GM18511 (cell line): ENCODE measurements at regions not wholly inside any gene's neighbourhood (a gene's known extent, or its start where the extent isn't known, plus 50 kb on each side); places are given as distances from the start of the nearest gene placed in this dataset.

ENCODE experiments used
- ATAC-seq: cut with Tn5 transposase; IDR thresholded peaks from one replicate; pipeline ENCODE4 v1.9.1; 2021; ENCODE audit warnings: mild to moderate bottlenecking, moderate library complexity; ENCODE audit not compliant: unreplicated experiment

DNA sequence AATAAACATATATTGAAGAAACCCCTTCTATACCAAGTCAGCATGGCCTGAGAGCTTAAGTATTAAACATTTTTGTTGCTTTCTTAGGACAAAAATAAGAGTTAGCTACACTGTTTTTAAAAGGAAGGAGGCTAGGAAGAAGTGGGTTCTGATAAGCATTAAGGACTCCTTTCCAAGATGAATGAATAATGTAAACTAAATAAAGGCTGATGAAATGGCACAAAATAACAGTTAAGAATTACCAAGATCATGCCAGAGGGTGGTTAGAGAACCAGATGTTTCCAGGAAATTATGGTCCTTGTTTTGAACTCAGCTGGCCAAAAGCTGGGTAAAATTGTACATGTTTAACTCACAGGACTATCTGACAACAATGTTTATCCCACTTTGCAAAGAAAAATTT lies 114.1 kb upstream of the ETS2 start:
- ATAC-seq = no peak

DNA sequence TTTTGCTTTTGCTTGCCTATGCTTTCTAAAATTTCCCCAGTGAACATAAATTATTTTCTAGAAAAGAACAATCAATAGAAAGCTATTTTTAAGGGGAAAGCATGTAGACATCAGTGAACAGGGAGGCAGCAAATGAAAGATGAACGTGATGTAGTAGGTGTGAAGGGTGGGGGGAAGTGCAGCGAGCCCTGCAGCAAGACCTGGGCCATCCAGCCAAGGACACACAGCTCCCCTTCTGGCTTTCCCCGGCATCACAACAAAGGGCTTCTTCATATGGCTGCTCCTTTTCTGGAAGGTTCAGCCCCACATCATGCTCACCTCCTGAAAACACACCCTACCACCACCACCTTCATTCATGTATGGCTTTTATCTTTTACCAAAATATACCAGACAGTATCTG lies 109.2 kb upstream of the ETS2 start:
- ATAC-seq = no peak

DNA sequence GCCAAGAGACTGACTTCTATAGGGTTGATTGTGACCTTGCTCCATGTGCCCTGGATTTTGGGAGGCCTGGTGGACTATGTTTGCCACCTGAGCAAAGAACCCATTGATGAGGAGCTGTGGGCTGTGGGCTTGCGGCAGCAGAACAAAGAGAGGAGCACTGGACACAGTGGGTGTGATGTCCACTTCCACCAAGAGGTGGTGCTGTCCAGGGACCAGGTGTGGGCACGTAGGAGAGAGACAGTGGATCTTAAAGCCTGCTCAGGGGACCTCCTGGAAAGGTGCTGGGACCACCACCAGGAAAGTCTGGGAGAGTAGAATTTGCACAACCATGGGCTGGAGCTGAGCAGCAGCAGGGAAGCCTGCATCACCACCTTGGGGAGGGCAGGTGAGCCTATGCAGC lies 106.7 kb upstream of the ETS2 start:
- ATAC-seq = no peak

DNA sequence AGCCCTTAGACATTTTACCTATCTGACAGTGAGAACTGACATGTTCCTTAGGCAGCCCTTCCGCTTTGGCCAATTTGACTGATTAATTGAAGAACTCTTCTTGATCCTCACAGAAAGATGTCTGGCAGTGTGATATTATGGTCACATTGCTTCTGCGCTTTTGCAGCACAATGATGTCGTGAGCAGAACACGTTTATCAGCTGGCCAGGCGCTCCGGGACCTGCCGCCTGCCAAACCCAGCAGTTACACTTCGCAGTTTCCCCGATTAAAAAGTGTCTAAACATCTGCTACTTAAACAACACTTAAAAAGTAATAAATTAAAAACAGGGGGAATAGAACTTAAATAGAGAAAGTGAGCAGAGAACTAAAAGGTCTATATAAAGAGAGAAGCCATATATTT lies 103.5 kb upstream of the ETS2 start:
- no peak for ATAC-seq

DNA sequence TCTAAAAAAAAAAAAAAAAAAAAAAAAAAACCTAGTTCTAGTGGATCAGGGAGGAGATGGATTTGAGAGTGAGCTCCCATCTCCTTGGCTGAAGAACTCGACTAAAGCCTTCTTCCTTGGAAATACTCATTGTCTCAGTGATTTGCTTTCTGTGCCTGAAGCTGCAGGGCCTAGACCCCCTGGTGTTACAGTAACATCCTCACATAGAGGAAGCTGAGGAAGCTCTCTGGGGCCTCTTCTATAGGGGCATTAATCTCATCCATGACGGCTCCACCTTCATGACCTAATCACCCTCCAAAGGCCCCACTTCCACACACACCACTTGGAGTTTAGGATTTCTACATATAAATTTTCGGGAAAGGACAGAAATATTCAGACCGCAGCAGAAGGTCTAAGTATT lies 95.9 kb upstream of the ETS2 start:
- ATAC-seq = no peak

DNA sequence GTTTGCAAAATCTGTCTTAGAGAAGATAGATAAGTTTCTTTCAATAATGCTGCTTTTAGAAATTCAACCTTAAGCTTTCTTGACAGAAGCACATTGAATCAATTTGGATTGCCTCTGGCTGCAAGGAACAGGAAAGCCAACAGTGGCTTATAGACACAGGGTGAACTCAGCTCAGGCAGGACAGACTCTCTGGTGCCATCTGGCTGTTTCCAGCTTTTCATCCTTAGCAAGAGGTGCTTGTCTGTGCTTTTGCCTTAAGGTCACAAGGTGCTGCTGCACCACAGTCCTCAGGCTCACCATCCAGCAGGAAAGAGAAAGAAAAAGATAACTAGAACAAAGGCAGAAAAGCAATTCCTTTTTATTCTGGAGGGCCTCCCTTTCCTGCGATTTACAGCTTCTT lies 93.7 kb upstream of the ETS2 start:
- ATAC-seq = no peak

DNA sequence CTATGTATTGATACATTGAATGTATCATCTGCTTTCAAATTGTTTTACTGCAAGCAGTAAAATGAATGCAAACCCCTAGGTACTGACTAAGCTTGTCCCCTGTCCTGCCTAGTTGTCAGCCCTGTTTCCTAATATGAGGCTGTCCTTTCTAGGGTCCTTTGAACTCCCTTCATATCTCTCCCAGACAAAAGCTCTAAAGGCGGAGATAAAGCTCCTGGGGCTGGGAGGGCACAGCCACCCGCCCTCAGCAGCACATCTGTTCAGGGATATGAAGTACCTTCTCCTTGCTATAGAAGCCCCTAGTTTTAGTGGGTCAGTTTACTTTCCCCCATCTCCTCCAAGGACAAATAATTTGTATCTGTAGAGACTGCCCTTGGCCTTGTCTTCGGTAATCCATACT lies 93.1 kb upstream of the ETS2 start:
- no peak for ATAC-seq

DNA sequence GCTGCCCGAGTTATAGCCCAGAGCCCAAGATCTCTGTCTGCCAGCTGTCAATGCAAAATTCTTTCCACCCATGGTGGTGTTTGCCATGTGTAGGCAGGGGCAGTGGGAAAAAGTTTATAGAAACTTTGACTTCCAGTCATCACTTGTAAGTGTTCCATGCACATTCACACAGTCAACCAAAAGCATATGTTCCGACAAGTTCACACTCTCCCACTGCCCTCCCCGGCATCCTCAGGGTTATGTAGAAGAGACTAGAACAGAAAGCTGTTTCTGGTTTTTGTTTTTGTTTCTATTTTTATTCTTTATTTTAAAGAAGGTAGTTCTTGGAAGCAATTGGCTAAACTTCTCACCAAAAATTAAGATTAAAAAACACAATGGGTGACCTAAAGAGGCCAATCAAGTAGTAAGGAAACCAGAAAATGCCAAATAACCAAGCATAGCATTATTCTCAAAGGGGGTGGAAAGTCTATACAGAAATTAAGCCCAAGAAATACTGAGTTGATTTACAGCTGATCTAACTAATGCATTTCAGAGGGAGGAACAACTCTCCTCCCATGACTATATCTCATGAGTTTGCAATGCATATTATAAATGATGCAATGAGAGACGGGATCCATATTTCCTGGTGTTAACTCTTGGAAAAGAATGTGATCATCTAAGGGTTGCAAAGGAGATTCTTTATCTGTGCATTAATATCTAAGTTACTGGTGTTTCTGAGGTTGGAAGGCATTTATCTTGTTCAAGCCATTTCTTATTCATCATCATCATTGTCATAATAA lies 91.5 kb upstream of the ETS2 start:
- ATAC-seq = no peak

DNA sequence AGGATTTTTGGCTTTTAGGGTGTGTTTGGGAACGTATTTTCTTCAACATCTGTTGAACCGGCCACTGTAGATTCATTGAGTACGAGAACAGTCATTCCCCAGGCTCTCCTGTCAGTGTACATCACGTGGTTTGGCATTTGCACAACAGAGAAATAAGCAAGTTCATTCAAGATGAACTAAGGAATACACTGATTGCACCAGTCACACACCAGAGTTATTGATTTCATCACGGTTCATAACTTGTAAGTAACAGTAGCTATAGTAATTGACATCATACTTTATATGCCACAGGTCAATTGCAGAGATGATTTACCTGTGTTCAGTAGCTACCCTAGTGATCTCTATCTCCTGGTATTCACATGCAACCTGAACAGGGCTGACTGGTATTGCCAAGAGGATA lies 90.7 kb upstream of the ETS2 start:
- ATAC-seq = no peak

DNA sequence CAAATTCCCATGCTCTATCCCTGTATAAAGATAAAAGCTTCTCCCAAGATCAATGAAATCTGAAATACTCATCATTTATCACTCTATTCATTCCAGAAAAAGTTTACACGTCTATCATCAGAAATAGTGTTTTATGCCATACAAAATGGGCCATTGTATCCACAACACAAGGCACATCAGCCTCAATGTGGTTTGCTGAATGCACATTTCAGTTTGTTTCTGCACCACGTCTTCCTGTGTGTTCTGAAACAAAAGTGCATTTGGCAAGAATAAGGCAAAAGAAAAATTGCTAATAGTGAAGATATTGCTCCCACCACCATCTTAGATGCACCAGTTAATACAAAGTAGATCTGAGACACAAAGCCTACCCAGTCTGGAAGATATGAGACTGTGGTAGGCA lies 89.6 kb upstream of the ETS2 start:
- ATAC-seq = no peak

DNA sequence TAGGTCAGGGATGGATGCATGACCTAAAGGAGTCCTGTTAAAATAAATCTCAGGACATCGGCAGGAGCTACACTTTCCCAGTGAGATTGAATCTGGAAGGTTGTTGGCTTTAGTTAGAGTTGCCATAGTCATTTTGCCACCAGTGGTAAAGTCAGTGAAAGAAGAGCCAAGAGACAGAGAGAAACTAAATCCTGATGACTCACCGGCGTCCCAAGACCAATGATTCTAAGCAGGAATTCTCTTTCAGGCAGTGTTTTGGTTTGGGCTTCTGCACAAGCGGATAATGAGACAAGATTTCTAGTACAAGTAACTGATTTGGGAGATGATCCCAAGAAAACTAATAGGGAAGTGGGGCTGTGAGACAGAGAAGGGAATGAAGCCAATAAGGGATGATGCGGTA lies 88.8 kb upstream of the ETS2 start:
- ATAC-seq = no peak

DNA sequence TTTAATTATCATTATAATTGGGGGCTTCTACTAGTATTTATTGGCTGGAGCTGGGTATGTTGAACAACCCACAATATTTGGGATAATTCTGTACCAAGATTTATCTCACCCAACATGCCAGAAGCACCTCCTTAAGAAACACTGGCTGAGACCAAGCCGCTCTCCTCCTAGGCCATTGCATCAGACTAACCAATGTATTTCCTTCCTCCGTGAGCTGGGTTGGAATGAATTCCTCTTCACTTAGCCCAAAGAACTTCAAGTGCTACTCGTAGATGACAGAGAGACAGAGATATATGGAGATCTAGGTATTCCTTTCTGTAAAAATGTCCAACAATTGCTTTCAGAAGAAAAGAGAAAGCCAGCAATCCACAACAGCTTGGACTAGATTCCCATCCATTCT lies 87.2 kb upstream of the ETS2 start:
- ATAC-seq = no peak

DNA sequence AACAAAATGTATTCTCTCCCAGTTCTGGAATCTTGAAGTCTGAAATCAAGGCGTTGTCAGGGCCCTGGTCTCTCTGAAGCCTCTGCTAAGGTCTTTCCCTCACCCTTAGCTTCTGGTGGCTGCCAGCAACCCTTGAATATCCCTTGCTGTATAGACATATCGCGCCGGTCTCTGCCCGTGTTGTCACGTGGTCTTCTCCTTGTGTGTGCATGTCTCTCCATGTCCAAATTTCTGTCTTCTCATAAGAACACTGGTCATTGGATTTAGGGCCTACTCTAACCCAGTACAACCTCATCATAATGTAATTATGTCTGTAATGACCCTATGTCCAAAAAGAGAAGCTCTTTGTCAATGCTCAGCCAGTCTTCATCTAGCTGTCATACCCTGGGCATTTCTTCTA lies 85.7 kb upstream of the ETS2 start:
- no peak for ATAC-seq

DNA sequence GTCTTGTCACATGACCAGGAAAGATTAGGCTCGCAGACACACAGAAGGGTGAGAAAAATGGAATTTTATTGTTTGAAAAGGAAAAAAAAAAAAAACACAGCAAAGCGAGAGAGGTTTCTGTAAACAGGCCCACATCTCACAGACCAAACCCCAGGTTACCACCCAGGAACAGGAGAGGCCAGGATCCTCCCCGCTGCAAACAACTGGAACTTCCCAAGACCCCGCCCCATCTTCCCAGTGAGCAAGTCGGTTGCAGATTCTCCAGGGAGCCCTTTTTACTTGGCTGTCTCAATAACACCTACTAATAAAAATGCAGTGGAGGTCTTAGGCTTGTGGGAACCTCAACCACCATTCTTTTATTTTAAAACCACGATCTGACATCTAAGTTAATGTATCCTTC lies 84.7 kb upstream of the ETS2 start:
- no peak for ATAC-seq

DNA sequence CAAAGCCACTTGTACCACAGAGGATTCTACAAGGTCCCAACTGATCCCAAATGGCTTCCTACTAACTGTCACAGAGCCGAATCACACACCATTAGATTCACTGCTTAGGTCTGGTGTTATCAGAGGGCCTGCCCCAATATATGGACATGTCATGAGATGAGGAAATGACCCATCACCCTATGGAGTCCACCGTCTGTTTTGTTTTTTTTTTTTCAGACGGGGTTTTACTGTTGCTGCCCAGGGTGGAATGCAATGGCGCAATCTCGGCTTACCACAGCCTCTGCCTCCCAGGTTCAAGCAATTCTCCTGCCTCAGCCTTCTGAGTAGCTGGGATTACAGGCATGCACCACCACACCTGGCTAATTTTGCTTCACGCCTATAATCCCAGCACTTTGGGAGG lies 83.8 kb upstream of the ETS2 start:
- ATAC-seq = no peak

DNA sequence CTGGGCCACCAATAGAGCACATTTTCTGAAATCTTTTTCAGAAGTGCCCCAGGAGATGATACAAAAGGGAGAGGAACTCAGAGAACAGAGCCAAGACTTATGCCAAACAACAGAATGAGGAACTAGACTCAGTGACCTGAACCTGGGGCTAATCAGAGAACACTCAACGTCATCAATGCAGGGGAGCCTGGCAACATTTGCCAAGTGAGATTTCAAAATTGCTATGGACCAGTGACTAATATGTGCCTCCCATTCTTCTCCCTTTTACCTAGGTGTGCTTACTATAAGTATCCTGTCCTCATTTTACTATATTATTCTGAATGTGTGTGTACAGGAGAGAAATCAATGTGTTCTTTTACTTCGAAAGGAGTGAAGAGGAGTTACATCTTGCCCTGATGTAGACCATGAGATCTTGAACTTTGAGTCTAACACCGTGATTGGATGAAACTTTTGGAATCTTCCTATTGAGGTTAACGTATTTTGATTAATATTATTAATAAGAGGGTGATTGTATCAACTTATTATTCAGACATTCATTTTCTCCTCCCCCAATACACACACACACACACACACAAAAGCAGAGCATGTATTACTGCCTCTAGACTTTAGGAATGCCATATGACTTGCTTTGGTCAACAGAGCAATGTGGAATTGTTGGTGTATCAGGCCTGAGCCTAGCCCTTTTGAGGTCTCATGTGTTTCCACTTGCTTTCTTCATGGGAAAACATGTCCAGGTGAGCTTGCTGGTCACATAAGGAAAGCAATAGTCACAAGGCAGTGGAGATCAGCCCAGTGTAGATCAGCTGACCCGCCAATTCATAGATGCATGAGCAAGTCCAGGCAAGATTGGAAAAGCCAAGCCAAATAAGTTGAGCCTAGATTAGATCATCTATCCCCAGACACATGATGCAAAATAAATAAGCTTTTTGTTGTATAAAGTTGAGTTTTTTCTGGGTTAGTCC lies 80.3 kb upstream of the ETS2 start:
- ATAC-seq = no peak

DNA sequence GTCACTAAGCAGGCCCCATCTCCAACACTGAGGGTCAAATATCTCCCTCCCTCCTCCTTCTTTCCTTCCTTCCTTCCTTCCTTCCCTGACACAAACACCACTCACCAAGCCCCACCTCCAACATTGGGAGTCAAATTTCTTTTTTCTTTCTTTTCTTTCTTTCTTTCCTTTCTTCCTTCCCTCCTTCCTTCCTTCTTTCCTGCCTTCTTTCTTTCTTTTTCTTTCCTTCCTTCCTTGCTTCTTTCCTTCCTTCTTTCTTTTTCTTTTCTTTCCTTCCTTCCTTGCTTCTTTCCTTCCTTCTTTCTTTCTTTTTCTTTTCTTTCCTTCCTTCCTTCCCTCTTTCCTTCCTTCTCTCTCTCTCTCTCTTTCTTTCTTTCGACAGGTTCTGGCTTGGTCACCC lies 79.2 kb upstream of the ETS2 start:
- no peak for ATAC-seq

DNA sequence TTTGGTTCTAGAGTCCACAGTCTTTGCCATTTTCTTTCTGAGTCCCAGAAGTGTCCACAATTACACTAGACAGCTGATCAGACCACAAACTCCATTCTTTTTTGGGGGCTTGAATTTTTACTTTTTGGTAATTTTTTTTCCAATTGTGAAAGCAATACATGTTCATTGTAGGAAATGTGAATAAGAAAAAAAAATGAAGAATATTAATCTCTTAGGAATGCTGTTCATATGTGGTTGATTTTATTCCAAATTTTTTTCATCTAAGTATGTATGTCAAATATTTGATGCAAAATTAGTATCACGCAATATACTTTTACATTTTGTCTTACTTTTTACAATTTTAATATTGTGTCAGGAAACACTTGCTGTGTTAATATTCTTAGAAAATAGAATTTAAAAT lies 76.4 kb upstream of the ETS2 start:
- ATAC-seq = no peak

DNA sequence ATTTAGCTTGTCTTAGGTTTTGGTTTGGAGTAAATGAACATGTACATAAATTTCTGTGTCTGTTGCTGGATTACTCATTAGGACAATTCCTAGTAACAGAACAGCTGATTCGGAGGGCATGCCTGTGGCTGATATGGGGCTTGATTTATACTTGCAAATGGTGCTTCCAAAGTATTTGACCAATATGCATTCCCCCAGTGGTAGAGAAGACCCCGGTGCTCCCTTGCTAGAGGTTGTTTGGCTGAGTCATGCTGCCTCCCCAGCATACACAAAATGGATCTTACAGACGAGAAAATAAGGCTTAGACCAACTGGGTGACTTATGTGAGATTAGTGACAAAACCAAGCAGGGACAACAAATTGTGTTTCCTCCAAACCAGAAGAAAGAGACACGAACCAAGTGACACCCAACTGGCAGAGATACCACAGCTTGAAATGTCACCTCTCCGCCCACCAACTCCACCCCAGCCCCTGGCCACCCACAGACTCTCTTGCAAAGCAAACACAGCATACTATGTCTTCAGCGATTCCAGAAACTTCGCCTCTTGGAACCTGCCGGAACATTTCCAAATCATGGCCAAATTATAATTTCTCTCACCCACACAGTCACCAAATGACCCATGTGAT lies 75.9 kb upstream of the ETS2 start:
- ATAC-seq = no peak

DNA sequence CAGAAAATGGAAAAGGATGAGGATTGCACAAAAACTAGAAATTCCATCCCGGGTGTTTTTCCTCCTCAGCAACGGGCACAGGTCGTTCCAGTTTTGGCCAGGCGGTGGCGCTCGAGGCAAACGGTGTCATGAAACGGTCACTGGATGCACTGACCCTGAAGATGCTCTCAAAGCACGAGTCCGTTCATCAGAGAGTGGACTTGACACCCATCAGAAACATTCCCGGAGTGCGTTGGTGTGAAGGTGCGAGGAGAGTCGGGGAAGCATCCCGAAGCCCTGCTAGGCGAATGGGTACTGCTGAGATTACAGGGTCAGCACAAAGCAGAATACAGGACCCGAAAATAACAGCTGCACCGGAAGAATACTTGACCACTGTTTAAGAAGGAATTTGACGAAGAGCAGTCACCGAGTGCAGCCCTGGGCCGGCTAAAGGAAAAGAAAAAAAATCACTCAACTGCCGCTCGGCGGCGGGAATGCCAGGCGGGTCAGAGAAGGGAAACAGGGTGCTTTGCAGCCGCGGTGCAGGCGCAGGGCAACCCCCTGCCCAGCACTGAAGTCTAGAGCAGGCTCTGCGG lies 71.7 kb upstream of the ETS2 start:
- ATAC-seq = no peak

DNA sequence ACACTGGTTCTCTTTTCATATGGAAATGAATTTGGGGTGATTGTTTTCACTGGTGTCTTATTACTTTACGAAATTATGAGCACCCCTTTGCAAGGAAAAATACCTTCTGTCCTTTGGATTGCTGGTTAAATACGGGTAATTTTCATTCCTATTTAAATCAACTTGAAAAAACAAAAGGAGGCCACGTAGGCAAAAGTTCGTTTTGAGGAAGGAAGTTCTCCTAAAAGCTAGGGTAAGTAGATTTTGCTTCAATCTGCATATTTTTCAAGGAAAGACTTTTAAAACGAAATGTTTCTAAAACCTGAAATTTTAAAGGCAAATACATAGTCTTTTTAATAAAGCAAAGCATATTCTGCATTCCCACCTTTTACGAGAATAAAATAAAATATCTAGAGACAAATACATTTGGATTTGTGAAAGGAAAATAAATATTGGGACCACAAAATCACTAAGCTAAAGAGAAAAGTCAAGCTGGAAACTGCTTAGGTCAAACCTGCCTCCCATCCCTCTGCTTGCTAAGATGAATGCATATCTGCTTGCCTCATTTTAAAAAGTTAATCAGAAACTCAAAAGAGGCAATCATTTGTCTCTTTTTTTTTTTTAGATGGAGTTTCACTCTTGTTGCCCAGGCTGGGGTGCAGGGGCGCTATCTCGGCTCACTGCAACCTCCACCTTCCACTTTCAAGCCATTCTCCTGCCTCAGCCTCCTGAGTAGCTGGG lies 70.9 kb upstream of the ETS2 start:
- no peak for ATAC-seq
